GM12878 (cell line): ENCODE measurements at regions not wholly inside any gene's neighbourhood (a gene's known extent, or its start where the extent isn't known, plus 50 kb on each side); places are given as distances from the start of the nearest gene placed in this dataset.

Source experiments
- ATAC-seq: fragments of 200-7000 bp; cut with Tn5 transposase; 3 replicates; pipeline ENCODE4 v1.9.1; 2020; ENCODE audit warnings: mild to moderate bottlenecking, moderate library complexity
- BruUV-seq: library from RNA; stranded (reverse); fragments of 400-500 nt; replicated peaks from 2 replicates; lab custom pipeline; 2021; lab: Mats Ljungman, UMichigan
- CTCF ChIA-PET: fragments of 300-600 bp; sonication (Branson Sonifier 250); formaldehyde crosslinking; extraction: SDS; loops from one replicate; lab custom pipeline; 2021; ENCODE audit warnings: inconsistent platforms; lab: Yijun Ruan, JAX
- POLR2A ChIA-PET: fragments of 350-600 bp; formaldehyde crosslinking; extraction: SDS; loops from one replicate; lab custom pipeline; 2021; ENCODE audit warnings: inconsistent platforms; lab: Charles Lee
- RAD21 ChIA-PET: fragments of 300-600 bp; sonication (Branson Sonifier 250); formaldehyde crosslinking; loops from one replicate; lab custom pipeline; 2023; ENCODE audit warnings: antibody characterized with exemption; ENCODE audit not compliant: unreplicated experiment; lab: Charles Lee
- SMC1A ChIA-PET: fragments of 300-600 bp; sonication (Branson Sonifier 250); formaldehyde crosslinking; loops from one replicate; lab custom pipeline; 2023; ENCODE audit not compliant: unreplicated experiment, uncharacterized antibody; lab: Charles Lee
- DNase-seq: peaks from one replicate; pipeline ENCODE4 v3.0.0-alpha.2; 2011; ENCODE audit warnings: low read depth, low spot score
- FAIRE-seq: peaks from 3 replicates; lab custom pipeline; 2011; peaks lifted over from hg19 to GRCh38; lab: Jason Lieb, UNC
- H2AFZ ChIP-seq: 2 replicates; pipeline ENCODE4 v1.6.0; 2011; ENCODE audit warnings: low read depth, low read length, control low read depth; ENCODE audit not compliant: control insufficient read depth
- H3K27ac ChIP-seq: 2 replicates; pipeline ENCODE4 v1.5.1; 2011; ENCODE audit warnings: control low read depth; ENCODE audit not compliant: control insufficient read depth, insufficient read depth
- H3K27me3 ChIP-seq, 2 experiments: replicated peaks in 1 of 2; 2 replicates each; pipeline versions ENCODE4 v1.6.0 to v1.6.1; 2011; ENCODE audit warnings: low read length in 1 of 2; ENCODE audit not compliant: control insufficient read depth in 2 of 2, insufficient read depth in 2 of 2
- H3K36me3 ChIP-seq, 2 experiments: 2 replicates each; pipeline ENCODE4 v1.5.1; 2011; ENCODE audit warnings: low read length in 1 of 2; ENCODE audit not compliant: control insufficient read depth in 2 of 2, insufficient read depth in 2 of 2
- H3K4me1 ChIP-seq: 2 replicates; pipeline ENCODE4 v1.6.1; 2011; ENCODE audit warnings: mild to moderate bottlenecking, low read length, moderate library complexity, mixed read lengths; ENCODE audit not compliant: control insufficient read depth, insufficient read depth
- H3K4me2 ChIP-seq: 2 replicates; pipeline ENCODE4 v1.6.0; 2011; ENCODE audit warnings: control low read depth; ENCODE audit not compliant: control insufficient read depth, insufficient read depth
- H3K4me3 ChIP-seq: fragments of 200-600 bp; sonication (generic); 2 replicates; pipeline ENCODE4 v1.5.1; 2016
- H3K79me2 ChIP-seq: 2 replicates; pipeline ENCODE4 v1.6.0; 2011; ENCODE audit warnings: low read length; ENCODE audit not compliant: control insufficient read depth, insufficient read depth
- H3K9ac ChIP-seq: 2 replicates; pipeline ENCODE4 v1.8.0; 2011; ENCODE audit warnings: low read length, control low read depth, mixed read lengths; ENCODE audit not compliant: control insufficient read depth, insufficient read depth
- H3K9me3 ChIP-seq: replicated peaks from 3 replicates; pipeline ENCODE4 v1.5.1; 2011; ENCODE audit warnings: mild to moderate bottlenecking, low read length; ENCODE audit not compliant: control insufficient read depth, insufficient read depth
- H4K20me1 ChIP-seq: 2 replicates; pipeline ENCODE4 v1.6.0; 2011; ENCODE audit not compliant: control insufficient read depth, insufficient read depth
- HDGF ChIP-seq: fragments of 450-650 bp; IDR thresholded peaks from 2 replicates; pipeline ENCODE4 v1.6.1; 2016; ENCODE audit warnings: antibody characterized with exemption
- IKZF2 ChIP-seq, 2 experiments: fragments of 450-650 bp; IDR thresholded peaks; 2 replicates each; pipeline ENCODE4 v1.6.1; 2017; ENCODE audit warnings: mild to moderate bottlenecking in 2 of 2, moderate library complexity in 2 of 2
- IRF4 ChIP-seq: IDR thresholded peaks from 2 replicates; pipeline ENCODE4 v1.6.1; 2011; ENCODE audit warnings: low read depth, low read length
- JUNB ChIP-seq: IDR thresholded peaks from 2 replicates; pipeline ENCODE4 v1.6.1; 2016; ENCODE audit warnings: antibody characterized with exemption, mild to moderate bottlenecking
- POU2F2 ChIP-seq: IDR thresholded peaks from 3 replicates; pipeline ENCODE4 v1.6.1; 2011; ENCODE audit warnings: low read depth, mild to moderate bottlenecking, low read length, borderline replicate concordance
- SMAD5 ChIP-seq: IDR thresholded peaks from 2 replicates; pipeline ENCODE4 v1.6.1; 2016; ENCODE audit warnings: antibody characterized with exemption, low read depth
- SREBF1 ChIP-seq: IDR thresholded peaks from 2 replicates; pipeline ENCODE4 v1.6.1; 2012; ENCODE audit warnings: mild to moderate bottlenecking, low read length
- TAF1 ChIP-seq: IDR thresholded peaks from 2 replicates; pipeline ENCODE4 v1.6.1; 2011; ENCODE audit warnings: mild to moderate bottlenecking, low read depth, low read length, borderline replicate concordance
- TCF7 ChIP-seq: IDR thresholded peaks from 2 replicates; pipeline ENCODE4 v1.6.1; 2014; ENCODE audit warnings: antibody characterized with exemption, borderline replicate concordance
- WGBS: methylation state at CpG from one replicate; pipeline ENCODE4 v1.1.6; 2016; ENCODE audit warnings: low lambda C conversion rate; ENCODE audit not compliant: insufficient replicate concordance, insufficient coverage; ENCODE audit errors: missing lambda C conversion rate; 5-methylcytosine and 5-hydroxymethylcytosine counted together
- in situ Hi-C: fragments of 300-500 bp; cut with MboI; formaldehyde crosslinking; loops from 9 replicates; pipeline ENCODE4 v1.14.3; 2018; ENCODE audit warnings: mixed read lengths
- intact Hi-C: fragments of 100-400 bp; cut with micrococcal nuclease; formaldehyde crosslinking; loops from one replicate; pipeline ENCODE4 v1.14.2; 2022; ENCODE audit not compliant: unreplicated experiment
- TF ChIP-seq, protein P1 (sequence below): fragments of 450-650 bp; IDR thresholded peaks from 2 replicates; pipeline ENCODE4 v1.6.1; 2017; ENCODE audit warnings: mild to moderate bottlenecking, low read depth, inconsistent platforms; ENCODE audit not compliant: poor library complexity, severe bottlenecking

- FAIRE-seq (no peak), DNase-seq (no peak), ATAC-seq (no peak)
- WGBS: 38% methylated on average over 12 of the region's 12 CpGs
- Histone ChIP-seq H3K36me3 (no peaks in the 10 kb centered on the region), H3K9ac (no peak overlapping the region), H4K20me1 (no peaks in the 10 kb centered on the region), H3K27ac (no peak overlapping the region), H3K9me3 (no peaks in the 10 kb centered on the region), H3K4me2 (no peak overlapping the region), H2AFZ (no peak overlapping the region), H3K79me2 (no peaks in the 10 kb centered on the region), H3K4me3 (no peak overlapping the region), H3K27me3 (no peaks in the 10 kb centered on the region), H3K4me1 (no peaks in the 10 kb centered on the region)
- TF ChIP-seq IRF4: no peak
- no peak for TF ChIP-seq SMAD5
- TF ChIP-seq, protein P1, sequence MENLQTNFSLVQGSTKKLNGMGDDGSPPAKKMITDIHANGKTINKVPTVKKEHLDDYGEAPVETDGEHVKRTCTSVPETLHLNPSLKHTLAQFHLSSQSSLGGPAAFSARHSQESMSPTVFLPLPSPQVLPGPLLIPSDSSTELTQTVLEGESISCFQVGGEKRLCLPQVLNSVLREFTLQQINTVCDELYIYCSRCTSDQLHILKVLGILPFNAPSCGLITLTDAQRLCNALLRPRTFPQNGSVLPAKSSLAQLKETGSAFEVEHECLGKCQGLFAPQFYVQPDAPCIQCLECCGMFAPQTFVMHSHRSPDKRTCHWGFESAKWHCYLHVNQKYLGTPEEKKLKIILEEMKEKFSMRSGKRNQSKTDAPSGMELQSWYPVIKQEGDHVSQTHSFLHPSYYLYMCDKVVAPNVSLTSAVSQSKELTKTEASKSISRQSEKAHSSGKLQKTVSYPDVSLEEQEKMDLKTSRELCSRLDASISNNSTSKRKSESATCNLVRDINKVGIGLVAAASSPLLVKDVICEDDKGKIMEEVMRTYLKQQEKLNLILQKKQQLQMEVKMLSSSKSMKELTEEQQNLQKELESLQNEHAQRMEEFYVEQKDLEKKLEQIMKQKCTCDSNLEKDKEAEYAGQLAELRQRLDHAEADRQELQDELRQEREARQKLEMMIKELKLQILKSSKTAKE: no peak
- TF ChIP-seq SREBF1: no peak
- no peak for TF ChIP-seq TAF1
- no peak for TF ChIP-seq JUNB
- no peak for TF ChIP-seq HDGF
- no peak for TF ChIP-seq POU2F2
- no peak for TF ChIP-seq TCF7
- no peak for TF ChIP-seq IKZF2 (IDR thresholded peaks at IDR 0.05)
- ChIA-PET RAD21 (no interaction called here), SMC1A (no interaction called here), POLR2A (no interaction called here), CTCF (no interaction called here)
- intact Hi-C loops (no loop called here), in situ Hi-C loops (no loop called here)
- BruUV-seq: no TSS peak
Measured at GRCh38 chr2:238657132-238658053, 190.5 kb upstream of the TWIST2 start.
